H9 (cell line): ENCODE measurements at regions not wholly inside any gene's neighbourhood (a gene's known extent, or its start where the extent isn't known, plus 50 kb on each side); places are given as distances from the start of the nearest gene placed in this dataset.

Experiments
- DNase-seq: peaks from one replicate; pipeline ENCODE4 v3.0.0-alpha.2; 2017
- H2AFZ ChIP-seq: one replicate; pipeline ENCODE4 v1.6.1; 2013; ENCODE audit warnings: mild to moderate bottlenecking, low read length, control low read depth, moderate library complexity
- H2AK5ac ChIP-seq: 2 replicates; pipeline ENCODE4 v1.6.1; 2013; ENCODE audit warnings: low read length, control low read depth, mixed read lengths; ENCODE audit not compliant: insufficient read length
- H2BK120ac ChIP-seq: one replicate; pipeline ENCODE4 v1.6.1; 2013; ENCODE audit warnings: low read depth, mild to moderate bottlenecking, low read length, control low read depth, inconsistent platforms; ENCODE audit not compliant: poor library complexity, severe bottlenecking
- H2BK12ac ChIP-seq: 2 replicates; pipeline ENCODE4 v1.6.1; 2013; ENCODE audit warnings: low read length, control low read depth, mixed read lengths, low read depth; ENCODE audit not compliant: insufficient read length
- H2BK15ac ChIP-seq: 2 replicates; pipeline ENCODE4 v1.6.1; 2013; ENCODE audit warnings: low read depth, low read length, control low read depth
- H2BK20ac ChIP-seq: one replicate; pipeline ENCODE4 v1.6.1; 2013; ENCODE audit warnings: low read depth, mild to moderate bottlenecking, low read length, control low read depth, inconsistent platforms; ENCODE audit not compliant: poor library complexity, severe bottlenecking
- H2BK5ac ChIP-seq: 2 replicates; pipeline ENCODE4 v1.6.1; 2013; ENCODE audit warnings: low read length, control low read depth, mixed read lengths; ENCODE audit not compliant: insufficient read length
- H3K14ac ChIP-seq: 2 replicates; pipeline ENCODE4 v1.6.1; 2013; ENCODE audit warnings: low read length, control low read depth; ENCODE audit not compliant: insufficient read depth
- H3K18ac ChIP-seq: 2 replicates; pipeline ENCODE4 v1.6.1; 2013; ENCODE audit warnings: low read depth, mild to moderate bottlenecking, mixed read lengths, low read length, control low read depth; ENCODE audit not compliant: insufficient read length
- H3K23ac ChIP-seq: 2 replicates; pipeline ENCODE4 v1.6.1; 2013; ENCODE audit warnings: low read length, control low read depth, mixed read lengths, low read depth; ENCODE audit not compliant: insufficient read length
- H3K23me2 ChIP-seq: 2 replicates; pipeline ENCODE4 v1.6.1; 2013; ENCODE audit warnings: low read depth, mild to moderate bottlenecking, mixed read lengths, low read length, control low read depth; ENCODE audit not compliant: insufficient read length, poor library complexity, severe bottlenecking
- H3K27ac ChIP-seq: 2 replicates; pipeline ENCODE4 v1.5.1; 2013; ENCODE audit warnings: low read length, control low read depth, mixed read lengths, low read depth; ENCODE audit not compliant: insufficient read length
- H3K27me3 ChIP-seq: 2 replicates; pipeline ENCODE4 v1.6.1; 2013; ENCODE audit warnings: low read length, control low read depth, inconsistent platforms; ENCODE audit not compliant: insufficient read depth
- H3K4ac ChIP-seq: 2 replicates; pipeline ENCODE4 v1.6.1; 2013; ENCODE audit warnings: low read depth, mild to moderate bottlenecking, control low read depth, inconsistent platforms, low read length, moderate library complexity
- H3K4me1 ChIP-seq: 2 replicates; pipeline ENCODE4 v1.6.1; 2013; ENCODE audit warnings: low read length, control low read depth, inconsistent platforms; ENCODE audit not compliant: insufficient read depth
- H3K4me2 ChIP-seq: 2 replicates; pipeline ENCODE4 v1.6.1; 2013; ENCODE audit warnings: low read length, control low read depth, mixed read lengths; ENCODE audit not compliant: insufficient read length, insufficient read depth
- H3K56ac ChIP-seq: 2 replicates; pipeline ENCODE4 v1.6.1; 2013; ENCODE audit warnings: low read depth, mild to moderate bottlenecking, mixed read lengths, low read length, control low read depth; ENCODE audit not compliant: insufficient read length
- H3K79me1 ChIP-seq: 2 replicates; pipeline ENCODE4 v1.6.1; 2013; ENCODE audit warnings: low read depth, mild to moderate bottlenecking, moderate library complexity, low read length, control low read depth, inconsistent platforms; ENCODE audit not compliant: insufficient read depth, poor library complexity, severe bottlenecking
- H3K79me2 ChIP-seq: 2 replicates; pipeline ENCODE4 v1.6.1; 2013; ENCODE audit warnings: low read length, control low read depth, inconsistent platforms; ENCODE audit not compliant: insufficient read depth
- H3K9ac ChIP-seq: 2 replicates; pipeline ENCODE4 v1.6.1; 2013; ENCODE audit warnings: low read length, control low read depth, mixed read lengths; ENCODE audit not compliant: insufficient read length; ENCODE audit errors: extremely low read depth
- H3K9me3 ChIP-seq: one replicate; pipeline ENCODE4 v1.6.1; 2013; ENCODE audit warnings: low read depth, low read length, inconsistent platforms; ENCODE audit not compliant: control insufficient read depth
- H3T11ph ChIP-seq: one replicate; pipeline ENCODE4 v1.6.1; 2013; ENCODE audit warnings: mild to moderate bottlenecking, low read length, control low read depth, inconsistent platforms
- H4K20me1 ChIP-seq: one replicate; pipeline ENCODE4 v1.6.1; 2013; ENCODE audit not compliant: control insufficient read depth, insufficient read length, insufficient read depth
- H4K5ac ChIP-seq: 2 replicates; pipeline ENCODE4 v1.6.1; 2013; ENCODE audit warnings: low read depth, mild to moderate bottlenecking, mixed read lengths, low read length, control low read depth; ENCODE audit not compliant: insufficient read length
- H4K8ac ChIP-seq: replicated peaks from 2 replicates; pipeline ENCODE4 v1.6.1; 2013; ENCODE audit warnings: low read length, control low read depth, mixed read lengths, low read depth; ENCODE audit not compliant: insufficient read length
- H4K91ac ChIP-seq: 2 replicates; pipeline ENCODE4 v1.6.1; 2013; ENCODE audit warnings: low read depth, mild to moderate bottlenecking, moderate library complexity, mixed read lengths, low read length, control low read depth; ENCODE audit not compliant: insufficient read length
- H3K27ac Mint-ChIP-seq, 3 experiments: 2 replicates in 2 of 3; 3 replicates in 1 of 3; pipeline ENCODE4 v1.8.0; 2020 to 2021; ENCODE audit warnings: mixed read lengths in 3 of 3, mild to moderate bottlenecking in 1 of 3, moderate library complexity in 1 of 3
- H3K27me3 Mint-ChIP-seq: 2 replicates; pipeline ENCODE4 v1.8.0; 2021; ENCODE audit warnings: low read depth, mild to moderate bottlenecking, moderate library complexity, mixed read lengths
- H3K36me3 Mint-ChIP-seq, 3 experiments: 2 replicates in 2 of 3; 3 replicates in 1 of 3; pipeline ENCODE4 v1.8.0; 2020 to 2021; ENCODE audit warnings: low read depth in 3 of 3, mixed read lengths in 3 of 3; ENCODE audit not compliant: insufficient read depth in 1 of 3
- H3K4me1 Mint-ChIP-seq, 2 experiments: 2 replicates each; pipeline ENCODE4 v1.8.0; 2020; ENCODE audit warnings: mixed read lengths in 2 of 2
- H3K4me3 Mint-ChIP-seq, 2 experiments: 2 replicates in 1 of 2; 3 replicates in 1 of 2; pipeline ENCODE4 v1.8.0; 2020 to 2021; ENCODE audit warnings: mild to moderate bottlenecking in 2 of 2, mixed read lengths in 2 of 2, moderate library complexity in 1 of 2
- H3K9me3 Mint-ChIP-seq, 2 experiments: 2 replicates in 1 of 2; 3 replicates in 1 of 2; pipeline ENCODE4 v1.8.0; 2020; ENCODE audit warnings: mild to moderate bottlenecking in 2 of 2, mixed read lengths in 2 of 2, moderate library complexity in 1 of 2
- CTCF ChIP-seq: fragments of 200-600 bp; sonication (generic); conservative IDR thresholded peaks from 3 replicates; pipeline ENCODE4 v1.8.0; 2021; ENCODE audit warnings: antibody characterized with exemption, mild to moderate bottlenecking
- WGBS: extraction: QIAGEN DNeasy Blood & Tissue Kit; methylation state at CpG from one replicate; pipeline ENCODE4 v1.1.7; 2013; ENCODE audit warnings: missing lambda C conversion rate, low lambda C conversion rate, mixed read lengths; ENCODE audit not compliant: insufficient read length; ENCODE audit errors: extremely low coverage; 5-methylcytosine and 5-hydroxymethylcytosine counted together

- Histone ChIP-seq H2BK12ac (no peak overlapping the region), H3K14ac (no peak overlapping the region), H3T11ph (no peak overlapping the region), H4K20me1 (no peaks in the 10 kb centered on the region), H2BK5ac (no peak overlapping the region), H3K4me1 (no peaks in the 10 kb centered on the region), H3K27me3 (no peaks in the 10 kb centered on the region; the same call in 1 of the 2 replicates), H3K56ac (no peak overlapping the region), H3K4me2 (no peak overlapping the region), H4K5ac (no peak overlapping the region), H3K79me2 (no peaks in the 10 kb centered on the region), H2BK20ac (no peak overlapping the region), H4K91ac (no peak overlapping the region), H2BK15ac (no peak overlapping the region), H2AK5ac (no peak overlapping the region), H3K23me2 (no peaks in the 10 kb centered on the region), H3K27ac (no peak overlapping the region), H3K9me3 (peaks cover 6% of the 10 kb centered on the region), H4K8ac (no peak overlapping the region), H3K4ac (no peak overlapping the region), H3K79me1 (no peaks in the 10 kb centered on the region), H2BK120ac (no peak overlapping the region), H3K18ac (no peak overlapping the region), H3K23ac (no peak overlapping the region), H2AFZ (no peak overlapping the region), H3K9ac (no peak overlapping the region)
- H3K9me3 Mint-ChIP-seq: peaks cover 7 to 17% of the 10 kb centered on the region in 2 experiments
- no peak for DNase-seq
- WGBS: no CpG with 5 or more reads among the region's 5 CpGs
- no peak for TF ChIP-seq CTCF
- H3K4me3 Mint-ChIP-seq: no peak overlapping the region
- H3K27me3 Mint-ChIP-seq: peaks cover 14% of the 10 kb centered on the region
- H3K4me1 Mint-ChIP-seq: peaks cover 14 to 16% of the 10 kb centered on the region in 2 experiments
- H3K27ac Mint-ChIP-seq: no peak overlapping the region
- peaks cover 0 to 6% (median 2%) of the 10 kb centered on the region in 3 experiments; a peak in 3 of 7 replicates for H3K36me3 Mint-ChIP-seq
Measured at GRCh38 chr7:3114917-3115316, 71.2 kb upstream of the CARD11 start.
